ENCODE measurements at regions not wholly inside any gene's neighbourhood (a gene's known extent, or its start where the extent isn't known, plus 50 kb on each side); places are given as distances from the start of the nearest gene placed in this dataset.

- TF ChIP-seq CTCF (IDR thresholded peaks at IDR 0.05; ENCODE audit: low read length, missing control alignments) = no peak
- DNase-seq (ENCODE audit: low read depth) = no peak
- no peak overlapping the region for H3K4me3 ChIP-seq (replicated peaks; ENCODE audit: low read depth, low read length)
Measured at GRCh38 chr9:84556556-84556955, 113.0 kb upstream of the NTRK2 start.

- H3K4me3 ChIP-seq (replicated peaks; ENCODE audit: low read depth, low read length) = no peak overlapping the region
- TF ChIP-seq CTCF (IDR thresholded peaks at IDR 0.05; ENCODE audit: low read length, missing control alignments) = no peak
Measured at GRCh38 chr9:84557751-84558150, 111.8 kb upstream of the NTRK2 start.

GRCh38 chr9:84563691-84564090 is 105.8 kb upstream of the NTRK2 start:
- H3K4me3 ChIP-seq (replicated peaks; ENCODE audit: low read depth, low read length) = no peak overlapping the region
- no peak for DNase-seq (ENCODE audit: low read depth)
- no peak for TF ChIP-seq CTCF (IDR thresholded peaks at IDR 0.05; ENCODE audit: low read length, missing control alignments)

More at GRCh38 chr9:84557751-84558150, 111.8 kb upstream of the NTRK2 start:
- DNase-seq (ENCODE audit: low read depth) = no peak

GRCh38 chr9:84567805-84568204 is 101.7 kb upstream of the NTRK2 start:
- no peak overlapping the region for H3K4me3 ChIP-seq (replicated peaks; ENCODE audit: low read depth, low read length)
- DNase-seq (ENCODE audit: low read depth) = no peak

GRCh38 chr9:84570482-84571154 is 98.9 kb upstream of the NTRK2 start:
- DNase-seq (ENCODE audit: low read depth) = no peak
- H3K4me3 ChIP-seq (replicated peaks; ENCODE audit: low read depth, low read length) = no peak overlapping the region
- no peak for TF ChIP-seq CTCF (IDR thresholded peaks at IDR 0.05; ENCODE audit: low read length, missing control alignments)

More at GRCh38 chr9:84567805-84568204, 101.7 kb upstream of the NTRK2 start:
- no peak for TF ChIP-seq CTCF (IDR thresholded peaks at IDR 0.05; ENCODE audit: low read length, missing control alignments)

GRCh38 chr9:84573083-84573482 is 96.4 kb upstream of the NTRK2 start:
- no peak overlapping the region for H3K4me3 ChIP-seq (replicated peaks; ENCODE audit: low read depth, low read length)
- TF ChIP-seq CTCF (IDR thresholded peaks at IDR 0.05; ENCODE audit: low read length, missing control alignments) = no peak
- DNase-seq (ENCODE audit: low read depth) = no peak

GRCh38 chr9:84575705-84576104 is 93.8 kb upstream of the NTRK2 start:
- TF ChIP-seq CTCF (IDR thresholded peaks at IDR 0.05; ENCODE audit: low read length, missing control alignments) = no peak
- no peak overlapping the region for H3K4me3 ChIP-seq (replicated peaks; ENCODE audit: low read depth, low read length)
- no peak for DNase-seq (ENCODE audit: low read depth)
